HG03045 (cell line): ENCODE measurements at regions not wholly inside any gene's neighbourhood (a gene's known extent, or its start where the extent isn't known, plus 50 kb on each side); places are given as distances from the start of the nearest gene placed in this dataset.
A peak's percentile ranks its signal among the peaks of the same experiment; 100 is the strongest.
"Not testable (repeated sequence)": the region's sequence is repeated elsewhere in the genome, so short reads cannot be mapped to it uniquely, and the experiment has no call there.

Source experiments
- ATAC-seq: cut with Tn5 transposase; IDR thresholded peaks from one replicate; pipeline ENCODE4 v1.9.1; 2021; ENCODE audit warnings: mild to moderate bottlenecking, moderate library complexity; ENCODE audit not compliant: unreplicated experiment

DNA sequence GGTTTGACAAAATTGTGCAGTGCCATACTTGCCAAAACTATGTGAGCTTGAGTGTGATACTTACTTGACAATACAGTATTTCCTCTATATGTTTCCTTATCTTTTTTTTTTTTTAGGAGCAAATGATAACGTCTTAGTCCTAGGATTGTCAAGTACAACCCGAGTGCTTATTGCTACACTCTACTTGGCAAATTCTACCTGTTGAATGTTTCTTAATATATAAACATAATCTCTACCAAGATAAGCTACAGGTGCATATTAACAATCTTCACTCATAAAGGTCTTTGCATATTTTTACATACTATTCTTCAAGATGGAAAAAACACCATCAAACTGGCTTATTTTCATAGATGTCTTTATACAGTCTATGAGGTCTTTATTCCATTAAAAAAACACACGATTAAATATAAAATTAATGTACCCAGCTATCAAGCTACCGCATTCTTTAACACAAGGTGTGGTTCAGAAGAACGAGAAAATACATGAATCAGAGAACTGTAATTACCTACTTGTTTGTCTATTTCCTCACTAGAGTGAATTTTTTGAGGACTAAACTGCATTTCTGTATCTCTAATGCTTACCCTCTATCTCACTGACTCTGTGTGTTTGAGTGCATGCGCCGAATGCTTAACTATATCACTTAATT, 76.1 kb upstream of the PDSS1 start:
- no peak for ATAC-seq

DNA sequence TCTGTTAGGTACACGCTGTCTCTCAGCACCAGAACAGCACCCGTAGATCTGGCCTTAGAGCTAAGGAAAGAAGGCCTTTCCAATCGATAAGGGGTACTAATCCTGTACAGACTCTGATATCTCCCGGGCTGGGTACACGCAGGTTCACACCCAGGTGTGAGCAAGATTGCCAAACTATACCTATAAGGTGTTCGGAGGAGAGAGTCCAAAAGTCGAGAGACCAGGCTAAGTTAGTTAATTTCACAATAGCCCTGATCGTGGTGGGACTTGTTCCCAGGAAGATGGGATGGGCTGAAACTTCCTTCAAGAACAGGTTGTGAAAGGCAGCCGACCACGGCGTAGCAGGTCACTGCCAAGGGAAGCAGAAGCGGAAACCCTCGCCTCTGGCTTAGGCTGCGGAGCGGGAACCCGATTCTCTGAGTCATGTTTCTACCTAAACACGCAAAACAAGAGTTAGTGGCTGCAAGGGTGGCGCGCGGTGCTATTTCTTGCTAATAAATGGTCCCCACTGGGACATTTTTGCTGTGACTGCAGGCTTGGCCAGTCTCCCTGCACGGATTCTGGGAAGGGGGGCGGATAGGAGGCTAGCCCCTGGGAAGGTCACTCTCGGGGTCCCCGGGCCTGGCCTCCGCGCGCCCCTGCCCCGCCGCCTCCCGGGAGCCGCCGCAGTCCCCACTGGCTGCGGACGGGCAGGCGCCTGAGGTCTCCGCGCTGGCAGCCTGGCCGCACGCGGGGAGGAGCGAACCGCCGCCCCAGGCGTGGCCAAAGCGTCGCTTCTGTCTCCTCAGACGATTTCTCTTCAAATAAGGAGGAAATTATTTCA, 75.4 kb upstream of the PDSS1 start:
- ATAC-seq: peak; percentile 52

DNA sequence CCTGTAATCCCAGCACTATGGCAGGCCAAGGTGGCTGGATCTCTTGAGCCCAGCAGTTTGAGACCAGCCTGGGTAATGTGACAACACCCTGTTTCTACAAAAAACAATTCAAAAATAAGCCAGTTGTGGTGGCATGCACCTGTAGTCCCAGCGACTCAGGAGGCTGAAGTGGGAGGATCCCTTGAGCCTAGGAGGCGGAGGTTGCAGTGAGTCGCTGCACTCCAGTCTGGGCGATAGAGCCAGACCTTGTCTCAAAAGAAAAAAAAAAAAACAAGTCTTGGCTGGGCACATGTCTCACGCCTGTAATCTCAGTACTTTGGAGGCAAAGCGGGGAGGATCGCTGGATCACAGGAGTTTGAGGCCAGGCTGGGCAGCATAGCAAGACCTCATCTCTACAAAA, 74.6 kb upstream of the PDSS1 start:
- no peak for ATAC-seq

DNA sequence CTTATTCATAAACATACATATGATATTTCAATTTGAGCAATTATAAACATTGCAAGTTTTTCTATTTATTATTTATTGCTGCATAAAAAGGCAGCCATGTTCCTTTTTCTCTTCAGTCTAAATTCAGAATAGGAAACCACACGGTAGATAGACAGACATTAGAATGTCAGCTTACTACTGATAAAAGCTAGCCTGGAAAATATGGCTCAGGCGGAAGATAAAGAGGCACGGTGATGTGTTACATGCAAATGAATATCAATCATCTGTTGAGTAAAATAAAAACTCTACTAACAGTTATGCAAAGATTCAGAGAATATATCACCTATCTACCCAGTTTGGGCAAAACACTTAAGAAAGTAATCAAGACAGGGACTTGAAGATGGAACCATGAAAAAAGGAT, 73.5 kb upstream of the PDSS1 start:
- ATAC-seq: no peak

DNA sequence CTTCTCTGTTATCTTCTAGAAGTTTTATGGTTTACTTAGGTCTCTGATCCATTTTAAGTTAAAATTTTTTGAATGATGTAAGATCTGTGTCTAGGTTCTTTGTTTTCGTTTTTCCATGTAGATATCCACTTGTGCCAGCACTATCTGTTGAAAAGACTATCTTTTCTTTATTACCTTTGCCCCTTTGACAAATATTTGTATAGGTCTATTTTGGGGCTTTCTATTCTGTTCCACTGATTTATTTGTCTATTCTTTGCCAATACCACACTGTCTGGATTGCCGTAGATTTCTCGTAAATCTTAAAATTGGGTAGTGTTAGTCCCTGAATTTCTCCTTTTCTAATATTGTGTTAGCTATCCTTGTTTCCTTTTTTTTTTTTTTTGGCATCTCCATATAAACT, 71.4 kb upstream of the PDSS1 start:
- no peak for ATAC-seq

DNA sequence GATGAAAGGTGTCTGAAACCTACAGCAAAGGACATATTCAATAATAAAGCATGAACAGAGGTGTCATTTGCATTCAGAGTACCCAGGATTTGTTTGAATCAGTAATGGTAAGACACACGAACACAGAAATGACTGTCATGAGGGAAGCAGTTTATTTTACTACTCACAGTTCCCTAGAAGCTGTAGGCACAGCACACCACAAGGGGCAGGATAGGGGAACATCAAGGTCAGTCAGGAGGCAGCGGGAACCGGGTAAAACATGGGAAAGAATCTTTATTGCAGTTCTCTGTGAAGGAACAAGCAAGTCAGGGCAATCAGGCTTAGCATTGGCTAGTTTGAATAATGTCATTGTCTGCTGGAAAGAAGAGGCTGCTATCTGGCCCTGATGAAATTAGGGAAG, 70.2 kb upstream of the PDSS1 start:
- no peak for ATAC-seq

DNA sequence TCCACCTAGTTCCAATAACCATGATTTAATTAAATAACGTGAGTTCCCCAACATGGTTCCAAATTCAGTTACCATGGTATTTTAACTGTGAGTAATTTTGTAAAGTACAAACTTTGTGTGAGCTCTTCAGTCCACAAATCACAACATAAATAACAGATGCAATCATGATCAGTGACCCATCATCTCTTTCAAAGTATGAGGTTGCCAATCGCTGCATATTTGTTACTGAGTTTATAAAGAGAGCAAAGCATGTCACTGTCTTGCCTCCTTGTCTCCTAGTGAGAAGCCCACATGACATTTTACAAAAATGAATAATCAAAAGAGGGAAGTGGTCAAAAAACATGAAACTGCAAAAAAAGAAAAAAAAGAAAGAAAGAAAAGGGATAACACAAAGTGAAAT, 69.1 kb upstream of the PDSS1 start:
- peak; percentile 50 for ATAC-seq

DNA sequence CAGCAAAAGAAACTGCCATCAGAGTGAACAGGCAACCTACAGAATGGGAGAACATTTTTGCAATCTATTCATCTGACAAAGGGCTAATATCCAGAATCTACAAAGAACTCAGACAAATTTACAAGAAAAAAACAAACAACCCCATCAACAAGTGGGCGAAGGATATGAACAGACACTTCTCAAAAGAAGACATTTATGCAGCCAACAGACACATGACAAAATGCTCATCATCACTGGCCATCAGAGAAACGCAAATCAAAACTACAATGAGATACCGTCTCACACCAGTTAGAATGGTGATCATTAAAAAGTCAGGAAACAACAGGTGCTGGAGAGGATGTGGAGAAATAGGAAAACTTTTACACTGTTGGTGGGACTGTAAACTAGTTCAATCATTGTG, 65.3 kb upstream of the PDSS1 start:
- not testable (repeated sequence) for ATAC-seq

DNA sequence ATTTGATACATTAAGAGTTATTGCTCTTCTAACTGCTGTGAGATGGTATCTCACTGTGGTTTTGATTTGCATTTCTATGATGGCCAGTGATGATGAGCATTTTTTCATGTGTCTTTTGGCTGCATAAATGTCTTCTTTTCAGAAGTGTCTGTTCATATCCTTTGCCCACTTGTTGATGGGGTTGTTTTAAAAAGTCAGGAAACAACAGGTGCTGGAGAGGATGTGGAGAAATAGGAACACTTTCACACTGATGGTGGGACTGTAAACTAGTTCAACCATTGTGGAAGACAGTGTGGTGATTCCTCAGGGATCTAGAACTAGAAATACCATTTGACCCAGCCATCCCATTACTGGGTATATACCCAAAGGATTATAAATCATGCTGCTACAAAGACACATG, 63.4 kb upstream of the PDSS1 start:
- ATAC-seq: not testable (repeated sequence)

DNA sequence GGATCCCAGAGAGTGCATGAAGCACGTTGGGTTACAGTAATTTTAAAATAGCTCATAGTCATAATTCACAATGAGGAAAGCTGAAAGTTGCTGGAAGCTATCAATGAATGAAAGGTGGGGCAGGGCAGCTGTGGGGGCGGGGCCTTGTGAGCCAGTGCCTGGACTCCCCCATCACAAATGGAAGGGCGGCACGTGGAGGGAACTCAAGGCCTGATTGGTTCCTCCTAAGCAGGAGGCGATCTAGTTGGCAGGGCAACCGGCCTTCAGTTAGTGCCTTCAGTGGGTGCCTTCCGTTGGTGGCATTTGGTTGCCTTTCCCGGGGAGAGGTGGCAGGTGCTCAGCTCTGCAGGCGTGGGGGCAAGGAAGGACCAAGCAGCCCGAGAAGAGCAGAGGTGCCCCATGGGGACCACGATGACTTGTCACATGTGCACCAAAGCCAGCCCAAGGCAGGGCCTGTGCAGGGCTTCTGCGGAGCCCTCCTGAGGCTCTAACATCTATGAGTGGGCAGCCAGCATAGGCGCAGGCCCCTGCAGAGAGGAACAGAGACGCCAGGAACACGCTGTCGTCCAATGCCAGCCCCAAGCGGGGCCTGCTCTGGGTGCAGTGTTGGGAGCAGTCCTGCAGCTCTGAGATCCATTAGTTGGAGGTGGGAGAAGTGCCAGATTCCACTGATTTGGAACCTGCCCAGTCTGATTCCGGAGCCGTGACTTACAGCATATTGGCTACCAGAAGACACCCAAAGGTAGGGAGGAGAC, 59.8 kb upstream of the PDSS1 start:
- no peak for ATAC-seq

DNA sequence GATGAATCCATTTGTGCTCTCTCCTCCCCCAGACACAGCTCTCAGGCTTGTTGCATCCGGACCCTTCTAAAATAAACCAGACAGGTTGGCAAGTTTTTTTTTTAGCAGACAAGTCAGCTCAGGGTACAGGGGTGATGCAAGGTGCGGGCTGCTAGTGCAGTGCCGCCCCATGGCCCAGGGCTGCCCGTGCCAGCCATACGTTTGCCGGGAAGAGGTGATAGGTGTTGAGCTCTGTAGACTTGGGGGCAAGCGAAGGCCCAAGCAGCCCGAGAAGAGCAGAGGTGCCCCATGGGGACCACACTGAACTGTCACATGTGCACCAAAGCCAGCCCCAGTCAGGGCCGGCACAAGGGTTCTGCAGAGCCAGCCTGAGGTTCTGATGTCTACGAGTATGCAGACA, 57.1 kb upstream of the PDSS1 start:
- no peak for ATAC-seq

DNA sequence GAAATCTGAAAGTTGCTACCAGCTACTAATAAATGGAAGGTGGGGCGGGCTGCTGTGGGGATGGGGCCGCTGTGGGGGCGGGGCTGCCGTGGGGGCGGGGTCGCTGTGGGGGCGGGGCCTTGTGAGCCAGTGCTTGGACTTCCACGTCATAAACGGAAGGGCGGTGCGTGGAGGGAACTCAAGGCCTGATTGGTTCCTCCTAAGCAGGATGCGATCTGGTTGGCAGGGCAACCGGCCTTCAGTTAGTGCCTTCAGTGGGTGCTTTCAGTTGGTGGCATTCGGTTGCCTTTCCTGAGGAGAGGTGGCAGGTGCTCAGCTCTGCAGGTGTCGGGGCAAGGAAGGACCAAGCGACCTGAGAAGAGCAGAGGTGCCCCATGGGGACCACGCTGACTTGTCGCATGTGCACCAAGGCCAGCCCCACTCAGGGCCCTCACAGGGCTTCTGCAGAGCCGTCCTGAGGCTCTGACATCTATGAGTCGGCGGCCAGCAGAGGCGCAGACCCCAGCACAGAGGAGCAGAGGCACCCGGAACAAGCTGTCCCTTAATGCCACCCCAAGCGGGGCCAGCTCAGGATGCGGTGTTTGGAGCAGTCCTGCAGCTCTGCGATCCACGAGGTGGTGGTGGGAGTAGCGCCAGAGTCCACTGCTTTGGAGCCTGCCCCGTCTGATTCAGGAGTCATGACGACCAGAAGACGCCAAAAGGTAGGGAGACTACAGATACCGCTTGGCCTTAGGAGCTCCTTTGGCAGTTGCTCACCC, 54.4 kb upstream of the PDSS1 start:
- no peak for ATAC-seq

DNA sequence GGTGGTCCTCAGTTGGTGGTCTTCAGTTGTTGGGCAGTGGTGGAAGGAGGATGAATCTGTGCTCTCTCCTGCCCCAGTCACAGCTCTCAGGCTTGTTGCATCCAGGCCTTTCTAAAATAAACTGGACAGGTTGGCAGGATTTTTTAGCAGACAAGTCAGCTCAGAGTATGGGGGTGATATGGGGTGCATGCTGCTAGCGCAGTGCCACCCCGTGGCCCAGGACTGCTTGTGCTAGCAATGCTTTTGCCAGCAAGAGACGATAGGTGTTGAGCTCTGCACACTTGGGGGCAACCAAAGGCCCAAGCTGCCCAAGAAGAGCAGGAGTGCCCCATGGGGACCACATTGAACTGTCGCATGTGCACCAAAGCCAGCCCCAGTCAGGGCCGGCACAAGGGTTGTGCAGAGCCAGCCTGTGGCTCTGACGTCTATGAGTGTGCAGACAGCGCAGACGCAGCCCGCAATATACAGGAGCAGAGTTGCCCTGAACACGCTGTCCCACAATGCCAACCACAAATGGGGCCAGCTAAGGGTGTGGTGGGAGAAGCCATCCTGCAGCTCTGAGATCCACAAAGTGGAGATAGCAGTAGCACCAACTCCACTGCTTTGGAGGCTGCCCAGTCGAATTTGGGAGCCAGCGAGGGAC, 49.8 kb upstream of the PDSS1 start:
- no peak for ATAC-seq
